Activated CD8-positive, alpha-beta memory T cell treated with anti-CD3 and anti-CD28 coated beads, Interleukin-2, amount 10 ng/mL, durations not matched to agents 7 days and 5 days (primary cell): ENCODE measurements at regions not wholly inside any gene's neighbourhood (a gene's known extent, or its start where the extent isn't known, plus 50 kb on each side); places are given as distances from the start of the nearest gene placed in this dataset.
"Not testable (repeated sequence)": the region's sequence is repeated elsewhere in the genome, so short reads cannot be mapped to it uniquely, and the experiment has no call there.

ENCODE experiments used
- ATAC-seq: fragments of 150-1000 bp; cut with Tn5 transposase; one replicate; pipeline ENCODE4 v1.10.0; 2021; ENCODE audit warnings: moderate library complexity
- CTCF ChIA-PET: fragments of 350-600 bp; sonication (Branson Sonifier 250); formaldehyde crosslinking; loops from one replicate; lab custom pipeline; 2021; ENCODE audit warnings: antibody characterized with exemption; lab: Charles Lee
- DNase-seq: peaks from one replicate; pipeline ENCODE4 v3.0.0-alpha.2; 2020
- H3K27ac Mint-ChIP-seq: one replicate; pipeline ENCODE4 v1.8.0; 2021; ENCODE audit warnings: mild to moderate bottlenecking, mixed read lengths
- H3K27me3 Mint-ChIP-seq: one replicate; pipeline ENCODE4 v1.8.0; 2021; ENCODE audit warnings: mixed read lengths
- H3K36me3 Mint-ChIP-seq: one replicate; pipeline ENCODE4 v1.8.0; 2021; ENCODE audit warnings: mild to moderate bottlenecking, mixed read lengths
- H3K4me1 Mint-ChIP-seq: one replicate; pipeline ENCODE4 v1.8.0; 2021; ENCODE audit warnings: mixed read lengths
- H3K4me3 Mint-ChIP-seq: one replicate; pipeline ENCODE4 v1.8.0; 2021; ENCODE audit warnings: mild to moderate bottlenecking, moderate library complexity, mixed read lengths
- H3K9me3 Mint-ChIP-seq: one replicate; pipeline ENCODE4 v1.8.0; 2022; ENCODE audit warnings: low read depth, mixed read lengths

- Mint-ChIP-seq H3K36me3 (no peaks in the 10 kb centered on the region), H3K4me3 (no peak overlapping the region)
- ATAC-seq, result no peak
Observed at GRCh38 chr9:85359161-85359560, 382.6 kb downstream of the AGTPBP1 start.

GRCh38 chr9:85349046-85349445 lies 392.7 kb downstream of the AGTPBP1 start:
- H3K27ac Mint-ChIP-seq, result no peak overlapping the region
- ATAC-seq (no peak), DNase-seq (no peak)
- H3K36me3 Mint-ChIP-seq, result no peaks in the 10 kb centered on the region
- CTCF ChIA-PET, result interaction anchor here (0.5 kb wide), 1 partner anchor 451 kb away, joined by 3 read pairs; no protein-coding TSS in a partner anchor
- H3K9me3 Mint-ChIP-seq, result no peaks in the 10 kb centered on the region
- H3K27me3 Mint-ChIP-seq, result no peaks in the 10 kb centered on the region
- no peaks in the 10 kb centered on the region for H3K4me1 Mint-ChIP-seq
- H3K4me3 Mint-ChIP-seq, result no peak overlapping the region

More at GRCh38 chr9:85359161-85359560, 382.6 kb downstream of the AGTPBP1 start:
- CTCF ChIA-PET, result no interaction called here
- Mint-ChIP-seq H3K9me3 (no peaks in the 10 kb centered on the region), H3K4me1 (no peaks in the 10 kb centered on the region), H3K27ac (no peak overlapping the region), H3K27me3 (no peaks in the 10 kb centered on the region)
- no peak for DNase-seq

DNA sequence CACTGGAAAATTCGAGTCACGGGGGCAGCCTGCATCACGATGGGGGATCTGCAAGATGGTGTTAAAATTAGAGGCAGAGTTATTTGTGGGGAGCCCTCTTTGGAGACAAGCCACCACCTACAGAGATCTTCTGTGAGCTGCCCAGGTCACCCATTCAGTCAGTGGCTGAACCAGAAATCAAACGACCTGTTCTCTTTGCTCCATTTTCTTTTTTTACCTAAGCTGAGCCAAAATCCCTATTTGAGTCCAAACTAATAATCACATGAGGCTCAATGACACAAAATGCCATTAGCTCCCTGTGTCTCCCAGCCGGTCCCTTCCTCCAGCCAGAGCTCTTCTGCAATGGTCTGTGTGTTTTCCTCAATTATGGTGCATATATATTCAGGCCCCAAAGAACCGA lies 394.2 kb downstream of the AGTPBP1 start:
- no peaks in the 10 kb centered on the region for H3K4me1 Mint-ChIP-seq
- DNase-seq, result no peak
- no peak overlapping the region for H3K27ac Mint-ChIP-seq
- no peak for ATAC-seq
- H3K36me3 Mint-ChIP-seq, result no peaks in the 10 kb centered on the region
- CTCF ChIA-PET, result no interaction called here
- H3K9me3 Mint-ChIP-seq, result no peaks in the 10 kb centered on the region
- H3K4me3 Mint-ChIP-seq, result no peak overlapping the region
- H3K27me3 Mint-ChIP-seq, result peaks cover 5% of the 10 kb centered on the region

DNA sequence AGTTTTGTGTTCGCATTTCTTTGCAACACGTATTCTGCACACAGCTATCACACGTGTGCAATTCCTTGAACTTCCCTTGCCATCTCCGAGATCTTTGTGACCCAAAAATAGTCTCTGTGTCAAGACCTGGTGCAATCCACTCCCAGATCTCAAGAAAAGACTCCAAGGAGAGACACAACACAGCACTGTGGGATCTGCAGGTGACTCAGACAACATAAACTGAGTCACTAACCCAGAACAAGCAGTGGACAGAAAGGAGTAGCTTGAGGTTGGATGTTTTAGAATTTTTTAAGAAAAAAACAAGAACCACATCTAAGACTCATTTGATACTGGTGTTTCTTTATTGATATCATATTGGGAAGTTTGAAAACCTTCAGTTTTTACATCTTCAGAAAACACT lies 396.9 kb downstream of the AGTPBP1 start:
- Mint-ChIP-seq H3K27me3 (peaks cover 5% of the 10 kb centered on the region), H3K27ac (no peak overlapping the region), H3K4me1 (no peaks in the 10 kb centered on the region), H3K9me3 (no peaks in the 10 kb centered on the region), H3K36me3 (no peaks in the 10 kb centered on the region), H3K4me3 (no peak overlapping the region)
- ATAC-seq (no peak), DNase-seq (no peak)
- CTCF ChIA-PET, result no interaction called here

- H3K27ac Mint-ChIP-seq, result no peak overlapping the region
Observed at GRCh38 chr9:85339338-85339737, 402.4 kb downstream of the AGTPBP1 start.

DNA sequence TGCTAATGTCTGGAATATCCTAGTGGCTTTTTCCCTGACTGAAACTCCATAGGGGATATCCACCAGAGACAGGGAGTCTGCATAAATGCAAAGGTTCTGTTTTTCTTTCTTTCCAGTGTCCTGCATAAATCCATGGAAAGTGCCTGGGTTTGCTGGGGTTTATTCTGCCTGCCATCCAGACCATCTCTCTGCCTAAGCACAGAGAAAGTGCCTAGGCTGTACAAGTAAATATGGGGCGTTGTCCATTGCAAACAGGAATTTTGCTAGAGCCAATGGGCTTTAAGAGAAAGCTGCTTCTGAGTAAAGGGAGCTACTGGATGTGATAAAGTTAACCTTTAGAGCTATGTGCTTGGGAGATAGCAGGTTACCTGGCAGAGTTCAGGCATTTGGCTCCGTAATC lies 407.5 kb downstream of the AGTPBP1 start:
- CTCF ChIA-PET, result no interaction called here
- DNase-seq (no peak), ATAC-seq (no peak)
- Mint-ChIP-seq H3K4me1 (no peaks in the 10 kb centered on the region), H3K36me3 (no peaks in the 10 kb centered on the region), H3K9me3 (no peaks in the 10 kb centered on the region), H3K27me3 (no peaks in the 10 kb centered on the region), H3K4me3 (no peak overlapping the region), H3K27ac (no peak overlapping the region)

More at GRCh38 chr9:85339338-85339737, 402.4 kb downstream of the AGTPBP1 start:
- Mint-ChIP-seq H3K9me3 (no peaks in the 10 kb centered on the region), H3K36me3 (no peaks in the 10 kb centered on the region), H3K4me3 (no peak overlapping the region), H3K4me1 (no peaks in the 10 kb centered on the region), H3K27me3 (peaks cover 5% of the 10 kb centered on the region)
- CTCF ChIA-PET, result no interaction called here
- DNase-seq (no peak), ATAC-seq (no peak)

- no peaks in the 10 kb centered on the region for H3K4me1 Mint-ChIP-seq
- no peak for ATAC-seq
- H3K4me3 Mint-ChIP-seq, result no peak overlapping the region
- H3K9me3 Mint-ChIP-seq, result no peaks in the 10 kb centered on the region
- CTCF ChIA-PET, result interaction anchor here (0.8 to 0.9 kb wide), 2 partner anchors 92 to 277 kb away, joined by 3 to 6 read pairs; no protein-coding TSS in a partner anchor
- no peak for DNase-seq
- H3K27ac Mint-ChIP-seq, result no peak overlapping the region
- no peaks in the 10 kb centered on the region for H3K36me3 Mint-ChIP-seq
- no peaks in the 10 kb centered on the region for H3K27me3 Mint-ChIP-seq
Observed at GRCh38 chr9:85332487-85332886, 409.3 kb downstream of the AGTPBP1 start.

- H3K27me3 Mint-ChIP-seq, result no peaks in the 10 kb centered on the region
- no peaks in the 10 kb centered on the region for H3K9me3 Mint-ChIP-seq
- no peak overlapping the region for H3K27ac Mint-ChIP-seq
- no peaks in the 10 kb centered on the region for H3K36me3 Mint-ChIP-seq
- no peaks in the 10 kb centered on the region for H3K4me1 Mint-ChIP-seq
- H3K4me3 Mint-ChIP-seq, result no peak overlapping the region
- no peak for DNase-seq
- no peak for ATAC-seq
- CTCF ChIA-PET, result interaction anchor here (0.9 kb wide), 1 partner anchor 93 kb away, joined by 3 read pairs; no protein-coding TSS in a partner anchor
Observed at GRCh38 chr9:85331626-85332025, 410.1 kb downstream of the AGTPBP1 start.

DNA sequence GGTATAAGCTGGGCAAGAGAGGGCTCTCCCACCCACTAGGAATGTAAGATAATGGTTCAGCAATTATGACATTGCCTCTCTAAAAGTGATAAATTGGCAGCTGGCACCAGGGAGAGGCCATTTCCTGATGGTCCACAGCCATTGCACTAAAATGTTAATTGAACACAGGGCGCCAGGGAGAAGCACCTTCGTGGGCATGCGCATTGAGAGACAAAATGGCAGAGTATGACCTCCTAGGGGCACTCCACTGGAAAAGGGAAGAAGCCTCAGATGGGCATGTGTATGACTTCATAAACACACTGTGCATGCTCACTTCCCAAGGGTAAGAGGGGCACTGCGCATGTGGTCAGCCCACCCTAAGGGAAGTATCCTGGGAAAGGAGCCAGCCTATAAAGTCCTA lies 419.2 kb downstream of the AGTPBP1 start:
- H3K27me3 Mint-ChIP-seq, result no peaks in the 10 kb centered on the region
- CTCF ChIA-PET, result no interaction called here
- H3K4me1 Mint-ChIP-seq, result no peaks in the 10 kb centered on the region
- no peak overlapping the region for H3K27ac Mint-ChIP-seq
- DNase-seq (no peak), ATAC-seq (no peak)
- H3K36me3 Mint-ChIP-seq, result no peaks in the 10 kb centered on the region
- no peaks in the 10 kb centered on the region for H3K9me3 Mint-ChIP-seq
- no peak overlapping the region for H3K4me3 Mint-ChIP-seq

GRCh38 chr9:85321561-85321960 lies 420.2 kb downstream of the AGTPBP1 start:
- no peaks in the 10 kb centered on the region for H3K36me3 Mint-ChIP-seq
- no peak overlapping the region for H3K27ac Mint-ChIP-seq
- H3K4me1 Mint-ChIP-seq, result no peaks in the 10 kb centered on the region
- H3K27me3 Mint-ChIP-seq, result no peaks in the 10 kb centered on the region
- H3K9me3 Mint-ChIP-seq, result no peaks in the 10 kb centered on the region
- no peak for ATAC-seq
- no peak for DNase-seq
- CTCF ChIA-PET, result no interaction called here
- no peak overlapping the region for H3K4me3 Mint-ChIP-seq

GRCh38 chr9:85319936-85320656 lies 421.7 kb downstream of the AGTPBP1 start:
- CTCF ChIA-PET, result no interaction called here
- H3K4me1 Mint-ChIP-seq, result no peaks in the 10 kb centered on the region

DNA sequence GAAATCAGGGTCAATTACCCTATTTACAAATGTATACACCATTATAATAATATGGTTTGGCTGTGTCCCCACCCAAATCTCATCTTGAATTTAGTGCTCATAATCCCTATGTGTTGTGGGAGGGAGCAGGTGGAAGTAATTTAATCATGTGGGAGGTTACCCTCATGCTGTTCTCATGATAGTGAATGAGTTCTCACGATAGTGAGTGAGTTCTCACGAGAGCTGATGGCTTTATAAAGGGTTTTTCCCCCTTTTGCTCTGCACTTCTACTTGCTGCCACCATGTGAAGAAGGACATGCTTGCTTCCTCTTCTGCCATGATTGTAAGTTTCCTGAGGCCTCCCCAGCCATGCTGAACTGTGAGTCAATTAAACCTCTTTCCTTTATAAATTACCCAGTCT lies 426.2 kb downstream of the AGTPBP1 start:
- H3K36me3 Mint-ChIP-seq, H3K27ac Mint-ChIP-seq, ATAC-seq, CTCF ChIA-PET, H3K27me3 Mint-ChIP-seq, DNase-seq, H3K4me1 Mint-ChIP-seq, H3K4me3 Mint-ChIP-seq: not testable (repeated sequence)
- H3K9me3 Mint-ChIP-seq, result peaks cover 12% of the 10 kb centered on the region

More at GRCh38 chr9:85319936-85320656, 421.7 kb downstream of the AGTPBP1 start:
- no peak for ATAC-seq
- Mint-ChIP-seq H3K27ac (no peak overlapping the region), H3K27me3 (no peaks in the 10 kb centered on the region), H3K9me3 (no peaks in the 10 kb centered on the region), H3K36me3 (no peaks in the 10 kb centered on the region), H3K4me3 (no peak overlapping the region)
- DNase-seq, result no peak

DNA sequence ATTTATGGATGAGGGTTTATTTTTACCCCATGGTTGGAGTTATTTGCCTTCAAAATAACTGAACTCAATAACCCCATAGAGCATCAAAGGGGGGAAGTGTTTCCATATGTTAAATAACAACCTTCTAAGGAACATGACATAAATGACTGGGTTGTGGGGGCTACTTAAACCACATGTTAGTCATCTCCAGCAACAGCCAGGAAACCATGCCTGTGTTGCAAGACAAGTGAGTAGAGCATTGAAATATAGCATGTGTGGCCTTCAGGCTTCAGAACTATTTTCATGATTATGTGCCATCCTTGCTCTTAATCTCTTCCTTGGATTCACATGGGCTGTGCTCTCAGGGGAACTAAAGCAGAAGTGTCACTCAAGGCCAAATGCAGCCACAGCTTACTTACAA lies 431.2 kb downstream of the AGTPBP1 start:
- DNase-seq, result no peak
- CTCF ChIA-PET, result no interaction called here
- no peak overlapping the region for H3K27ac Mint-ChIP-seq
- no peaks in the 10 kb centered on the region for H3K36me3 Mint-ChIP-seq
- peaks cover 12% of the 10 kb centered on the region for H3K9me3 Mint-ChIP-seq
- H3K4me3 Mint-ChIP-seq, result no peak overlapping the region
- ATAC-seq, result no peak
- H3K4me1 Mint-ChIP-seq, result no peaks in the 10 kb centered on the region
- no peaks in the 10 kb centered on the region for H3K27me3 Mint-ChIP-seq

GRCh38 chr9:85303757-85304134 lies 438.0 kb downstream of the AGTPBP1 start:
- ATAC-seq, result no peak
- no peak overlapping the region for H3K4me3 Mint-ChIP-seq
- CTCF ChIA-PET, result no interaction called here
- H3K9me3 Mint-ChIP-seq, result no peaks in the 10 kb centered on the region
- DNase-seq, result no peak
- H3K27me3 Mint-ChIP-seq, result no peaks in the 10 kb centered on the region
- no peaks in the 10 kb centered on the region for H3K4me1 Mint-ChIP-seq
- no peak overlapping the region for H3K27ac Mint-ChIP-seq
- H3K36me3 Mint-ChIP-seq, result no peaks in the 10 kb centered on the region
